Endothelial cell of umbilical vein (primary cell): ENCODE measurements at regions not wholly inside any gene's neighbourhood (a gene's known extent, or its start where the extent isn't known, plus 50 kb on each side); places are given as distances from the start of the nearest gene placed in this dataset.

Experiments used
- BruUV-seq: library from RNA; stranded (reverse); fragments of 400-500 nt; replicated peaks from 2 replicates; lab custom pipeline; 2021; lab: Mats Ljungman, UMichigan
- CTCF ChIA-PET: fragments of 300-600, 350-600 bp; sonication (Branson Sonifier 250); formaldehyde crosslinking; loops from one replicate; lab custom pipeline; 2021; ENCODE audit warnings: antibody characterized with exemption, inconsistent platforms; lab: Charles Lee
- POLR2A ChIA-PET: fragments of 300-600, 350-600 bp; sonication (Branson Sonifier 250); formaldehyde crosslinking; loops from one replicate; lab custom pipeline; 2021; ENCODE audit warnings: antibody characterized with exemption, inconsistent platforms; lab: Charles Lee
- DNase-seq: peaks from one replicate; pipeline ENCODE4 v3.0.0-alpha.2; 2011; ENCODE audit warnings: low read depth, low spot score
- FAIRE-seq: peaks from 2 replicates; lab custom pipeline; 2011; peaks lifted over from hg19 to GRCh38; lab: Jason Lieb, UNC
- H2AFZ ChIP-seq: 2 replicates; pipeline ENCODE4 v1.6.0; 2012; ENCODE audit warnings: low read depth, low read length, control low read depth, inconsistent platforms
- H3K27ac ChIP-seq: 2 replicates; pipeline ENCODE4 v1.5.1; 2011; ENCODE audit warnings: low read depth, mild to moderate bottlenecking, control low read depth, low read length, moderate library complexity; ENCODE audit not compliant: insufficient read depth
- H3K27me3 ChIP-seq, 2 experiments: 2 replicates each; pipeline versions ENCODE4 v1.6.0 to v1.6.1; 2011; ENCODE audit warnings: low read length in 2 of 2, mixed read lengths in 1 of 2; ENCODE audit not compliant: control insufficient read depth in 2 of 2, insufficient read depth in 2 of 2
- H3K36me3 ChIP-seq, 2 experiments: 2 replicates in 1 of 2; 3 replicates in 1 of 2; pipeline ENCODE4 v1.5.1; 2011; ENCODE audit warnings: low read length in 2 of 2, mild to moderate bottlenecking in 1 of 2, moderate library complexity in 1 of 2; ENCODE audit not compliant: control insufficient read depth in 2 of 2, insufficient read depth in 2 of 2; ENCODE audit errors: extremely low read depth in 1 of 2
- H3K4me1 ChIP-seq: 3 replicates; pipeline ENCODE4 v1.5.1; 2011; ENCODE audit warnings: mild to moderate bottlenecking, low read length; ENCODE audit not compliant: control insufficient read depth, insufficient read depth; ENCODE audit errors: extremely low read depth
- H3K4me2 ChIP-seq: 2 replicates; pipeline ENCODE4 v1.6.1; 2011; ENCODE audit warnings: low read length, control low read depth, mixed read lengths; ENCODE audit not compliant: insufficient read depth
- H3K4me3 ChIP-seq, 3 experiments: fragments of 200-600 bp in 1 of 3; sonication (generic), shearing (Covaris generic) in 1 of 3; replicated peaks in 1 of 3; 2 replicates each; pipeline ENCODE4 v1.5.1; 2011 to 2016; ENCODE audit warnings: control low read depth in 3 of 3, low read length in 3 of 3, mild to moderate bottlenecking in 2 of 3, inconsistent platforms in 1 of 3, low read depth in 1 of 3, moderate library complexity in 1 of 3; ENCODE audit not compliant: insufficient read depth in 1 of 3
- H3K79me2 ChIP-seq: 2 replicates; pipeline ENCODE4 v1.6.0; 2012; ENCODE audit warnings: low read length, inconsistent platforms; ENCODE audit not compliant: control insufficient read depth, insufficient read depth
- H3K9ac ChIP-seq: replicated peaks from 2 replicates; pipeline ENCODE3; 2011; ENCODE audit warnings: low read length, control low read depth; ENCODE audit not compliant: insufficient read depth; ENCODE audit errors: extremely low read depth
- H3K9me1 ChIP-seq: replicated peaks from 3 replicates; pipeline ENCODE4 v1.6.0; 2011; ENCODE audit warnings: mild to moderate bottlenecking, low read length; ENCODE audit not compliant: control insufficient read depth, insufficient read depth; ENCODE audit errors: extremely low read depth
- H3K9me3 ChIP-seq: replicated peaks from 2 replicates; pipeline ENCODE4 v1.5.1; 2012; ENCODE audit warnings: low read length, inconsistent platforms; ENCODE audit not compliant: control insufficient read depth, insufficient read depth
- H4K20me1 ChIP-seq: replicated peaks from 2 replicates; pipeline ENCODE3; 2011; ENCODE audit warnings: mild to moderate bottlenecking, low read length; ENCODE audit not compliant: control insufficient read depth, insufficient read depth; ENCODE audit errors: extremely low read depth
- CTCF ChIP-seq, 2 donors: IDR thresholded peaks; 1 replicate in 1 of 2; 2 replicates in 1 of 2; pipeline ENCODE4 v1.5.1; 2011; ENCODE audit warnings: low read length in 2 of 2, mild to moderate bottlenecking in 2 of 2, moderate library complexity in 2 of 2, control low read depth in 1 of 2, inconsistent platforms in 1 of 2, low read depth in 1 of 2; ENCODE audit not compliant: insufficient read depth in 1 of 2; ENCODE audit errors: extremely low read depth in 1 of 2
- EZH2 ChIP-seq: IDR thresholded peaks from 2 replicates; pipeline ENCODE4 v1.6.1; 2012; ENCODE audit warnings: borderline replicate concordance, low read depth, mild to moderate bottlenecking, moderate library complexity, low read length, inconsistent platforms; ENCODE audit not compliant: severe bottlenecking
- FOS ChIP-seq: IDR thresholded peaks from 2 replicates; pipeline ENCODE4 v1.6.1; 2011; ENCODE audit warnings: mild to moderate bottlenecking, low read length, moderate library complexity, borderline replicate concordance; ENCODE audit not compliant: insufficient read depth
- GATA2 ChIP-seq: IDR thresholded peaks from 2 replicates; pipeline ENCODE4 v1.7.0; 2011; ENCODE audit warnings: low read depth, mild to moderate bottlenecking, moderate library complexity, mixed read lengths, low read length; ENCODE audit not compliant: insufficient read length, insufficient read depth
- JUN ChIP-seq: IDR thresholded peaks from 2 replicates; pipeline ENCODE4 v1.6.1; 2011; ENCODE audit warnings: borderline replicate concordance, low read depth; ENCODE audit not compliant: insufficient read length, insufficient read depth
- MAX ChIP-seq: IDR thresholded peaks from 2 replicates; pipeline ENCODE4 v1.6.1; 2011; ENCODE audit not compliant: insufficient read depth, insufficient read length
- MYC ChIP-seq: IDR thresholded peaks from one replicate; pipeline ENCODE4 v1.6.1; 2011; ENCODE audit warnings: mild to moderate bottlenecking, low read depth, low read length
- POLR2A ChIP-seq: IDR thresholded peaks from 2 replicates; pipeline ENCODE4 v1.6.1; 2012; ENCODE audit warnings: low read depth, mild to moderate bottlenecking, control low read depth, low read length
- POLR2AphosphoS5 ChIP-seq: IDR thresholded peaks from 2 replicates; pipeline ENCODE4 v1.6.1; 2012; ENCODE audit warnings: low read depth, mild to moderate bottlenecking, control low read depth, low read length, moderate library complexity; ENCODE audit not compliant: insufficient read depth
- dilution Hi-C: fragments of 300-500 bp; cut with MboI; formaldehyde crosslinking; loops from one replicate; pipeline ENCODE4 v1.15.0; 2019; ENCODE audit warnings: low sequenced_read_pairs; ENCODE audit not compliant: extremely low pct_ligation_motif_present
- intact Hi-C: fragments of 100-400 bp; cut with micrococcal nuclease; formaldehyde crosslinking; loops from one replicate; pipeline ENCODE4 v1.10.0; 2022

GRCh38 chrX:139209342-139209741 is 321.2 kb upstream of the F9 start:
- no peak for DNase-seq
- H3K4me3 ChIP-seq: no peak overlapping the region
- dilution Hi-C loops (no loop called here), intact Hi-C loops (no loop called here)
- CTCF ChIA-PET: no interaction called here
- H2AFZ ChIP-seq: no peak overlapping the region
- no peaks in the 10 kb centered on the region for H4K20me1 ChIP-seq
- H3K27me3 ChIP-seq: peaks cover 0 to 7% of the 10 kb centered on the region in 2 experiments
- no peak overlapping the region for H3K4me2 ChIP-seq
- POLR2A ChIA-PET: no interaction called here
- H3K9ac ChIP-seq: no peak overlapping the region
- no TSS peak for BruUV-seq
- no peaks in the 10 kb centered on the region for H3K9me3 ChIP-seq
- no peaks in the 10 kb centered on the region for H3K79me2 ChIP-seq
- H3K36me3 ChIP-seq: no peaks in the 10 kb centered on the region
- no peak overlapping the region for H3K27ac ChIP-seq
- TF ChIP-seq JUN (no peak), GATA2 (no peak), MYC (no peak), MAX (no peak), EZH2 (no peak), POLR2AphosphoS5 (no peak), FOS (no peak), CTCF (IDR thresholded peaks at IDR 0.05; ENCODE audit: extremely low read depth in 1 of 2, insufficient read depth in 1 of 2, low read depth in 1 of 2, low read length in 2 of 2) (no peak), POLR2A (no peak)
- H3K4me1 ChIP-seq: no peaks in the 10 kb centered on the region
- no peak for FAIRE-seq
- H3K9me1 ChIP-seq: no peaks in the 10 kb centered on the region
